HG03066 (cell line): ENCODE measurements at regions not wholly inside any gene's neighbourhood (a gene's known extent, or its start where the extent isn't known, plus 50 kb on each side); places are given as distances from the start of the nearest gene placed in this dataset.
"Not testable (repeated sequence)": the region's sequence is repeated elsewhere in the genome, so short reads cannot be mapped to it uniquely, and the experiment has no call there.

Source experiments
- ATAC-seq: cut with Tn5 transposase; IDR thresholded peaks from one replicate; pipeline ENCODE4 v1.9.1; 2021; ENCODE audit warnings: low read depth; ENCODE audit not compliant: unreplicated experiment

- no peak for ATAC-seq
Observed at GRCh38 chr20:12833861-12834260, 174.9 kb upstream of the SPTLC3 start.

- no peak for ATAC-seq
Observed at GRCh38 chr20:12835999-12836398, 172.8 kb upstream of the SPTLC3 start.

- no peak for ATAC-seq
Observed at GRCh38 chr20:12837646-12838045, 171.1 kb upstream of the SPTLC3 start.

GRCh38 chr20:12838261-12838866 is 170.4 kb upstream of the SPTLC3 start:
- ATAC-seq = no peak

GRCh38 chr20:12847872-12848271 is 160.9 kb upstream of the SPTLC3 start:
- ATAC-seq = no peak

- ATAC-seq = no peak
Observed at GRCh38 chr20:12849225-12849910, 159.4 kb upstream of the SPTLC3 start.

- not testable (repeated sequence) for ATAC-seq
Observed at GRCh38 chr20:12857643-12858042, 151.1 kb upstream of the SPTLC3 start.

- no peak for ATAC-seq
Observed at GRCh38 chr20:12860619-12861247, 148.0 kb upstream of the SPTLC3 start.

- no peak for ATAC-seq
Observed at GRCh38 chr20:12869669-12870068, 139.1 kb upstream of the SPTLC3 start.

- no peak for ATAC-seq
Observed at GRCh38 chr20:12870588-12870987, 138.2 kb upstream of the SPTLC3 start.

- ATAC-seq = no peak
Observed at GRCh38 chr20:12874933-12875332, 133.8 kb upstream of the SPTLC3 start.

- ATAC-seq = no peak
Observed at GRCh38 chr20:12875510-12875909, 133.3 kb upstream of the SPTLC3 start.

- no peak for ATAC-seq
Observed at GRCh38 chr20:12882832-12883506, 125.8 kb upstream of the SPTLC3 start.

- no peak for ATAC-seq
Observed at GRCh38 chr20:12883507-12883885, 125.3 kb upstream of the SPTLC3 start.

GRCh38 chr20:12886618-12887363 is 122.0 kb upstream of the SPTLC3 start:
- ATAC-seq = no peak

GRCh38 chr20:12891643-12892042 is 117.1 kb upstream of the SPTLC3 start:
- no peak for ATAC-seq

GRCh38 chr20:12893019-12893418 is 115.8 kb upstream of the SPTLC3 start:
- no peak for ATAC-seq

- ATAC-seq = no peak
Observed at GRCh38 chr20:12893653-12894052, 115.1 kb upstream of the SPTLC3 start.

GRCh38 chr20:12894089-12894488 is 114.7 kb upstream of the SPTLC3 start:
- no peak for ATAC-seq

GRCh38 chr20:12896180-12896579 is 112.6 kb upstream of the SPTLC3 start:
- no peak for ATAC-seq

GRCh38 chr20:12902992-12903391 is 105.8 kb upstream of the SPTLC3 start:
- no peak for ATAC-seq
